ENCODE measurements at regions not wholly inside any gene's neighbourhood (a gene's known extent, or its start where the extent isn't known, plus 50 kb on each side); places are given as distances from the start of the nearest gene placed in this dataset.

DNA sequence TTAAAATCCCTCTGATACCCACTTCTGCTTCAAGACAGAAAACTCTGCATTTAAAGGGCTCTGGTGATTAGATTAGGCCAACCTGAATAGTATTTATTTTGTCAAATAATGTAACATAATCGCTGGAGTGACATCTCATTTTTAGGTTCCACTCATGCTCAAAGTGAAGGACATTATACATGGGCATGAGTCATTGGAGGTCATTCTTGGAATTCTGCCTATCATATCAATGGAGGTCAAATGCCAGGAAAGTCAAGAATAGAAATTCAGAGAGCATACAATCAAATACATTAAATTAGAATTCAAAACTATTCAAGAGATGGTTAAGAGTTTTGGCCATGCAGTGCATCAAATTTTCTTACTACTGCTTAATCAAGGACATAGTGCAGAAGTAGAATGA lies 50.8 kb upstream of the PRSS1 start:
- H3K36me3 ChIP-seq = no peaks in the 10 kb centered on the region
- TF ChIP-seq, protein P1, sequence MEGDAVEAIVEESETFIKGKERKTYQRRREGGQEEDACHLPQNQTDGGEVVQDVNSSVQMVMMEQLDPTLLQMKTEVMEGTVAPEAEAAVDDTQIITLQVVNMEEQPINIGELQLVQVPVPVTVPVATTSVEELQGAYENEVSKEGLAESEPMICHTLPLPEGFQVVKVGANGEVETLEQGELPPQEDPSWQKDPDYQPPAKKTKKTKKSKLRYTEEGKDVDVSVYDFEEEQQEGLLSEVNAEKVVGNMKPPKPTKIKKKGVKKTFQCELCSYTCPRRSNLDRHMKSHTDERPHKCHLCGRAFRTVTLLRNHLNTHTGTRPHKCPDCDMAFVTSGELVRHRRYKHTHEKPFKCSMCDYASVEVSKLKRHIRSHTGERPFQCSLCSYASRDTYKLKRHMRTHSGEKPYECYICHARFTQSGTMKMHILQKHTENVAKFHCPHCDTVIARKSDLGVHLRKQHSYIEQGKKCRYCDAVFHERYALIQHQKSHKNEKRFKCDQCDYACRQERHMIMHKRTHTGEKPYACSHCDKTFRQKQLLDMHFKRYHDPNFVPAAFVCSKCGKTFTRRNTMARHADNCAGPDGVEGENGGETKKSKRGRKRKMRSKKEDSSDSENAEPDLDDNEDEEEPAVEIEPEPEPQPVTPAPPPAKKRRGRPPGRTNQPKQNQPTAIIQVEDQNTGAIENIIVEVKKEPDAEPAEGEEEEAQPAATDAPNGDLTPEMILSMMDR (IDR thresholded peaks at IDR 0.05) = no peak

DNA sequence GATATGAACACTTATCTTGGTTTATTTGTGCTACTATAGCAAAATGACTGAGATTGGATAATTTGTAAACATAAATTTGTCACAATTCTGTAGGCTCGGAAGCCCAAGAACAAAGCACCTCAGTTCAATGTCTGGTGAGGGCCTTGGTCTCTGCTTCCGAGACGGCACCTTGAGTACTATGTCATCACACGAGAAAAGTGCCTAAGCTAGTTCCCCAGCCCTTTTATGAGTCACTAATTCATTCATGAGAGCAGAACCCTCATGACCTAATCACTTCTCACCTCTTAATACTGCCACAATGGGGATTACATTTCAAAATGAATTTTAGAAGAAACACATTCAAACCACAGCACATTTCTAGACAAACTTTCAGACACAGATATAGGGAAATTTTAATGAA lies 52.0 kb upstream of the PRSS1 start:
- H3K27me3 ChIP-seq = no peaks in the 10 kb centered on the region
- no peak overlapping the region for H3K4me3 ChIP-seq (ENCODE audit: low read depth in 1 of 2, low read length in 1 of 2)
- no peaks in the 10 kb centered on the region for H3K36me3 ChIP-seq
- TF ChIP-seq, protein P1 (IDR thresholded peaks at IDR 0.05) = no peak
- no peaks in the 10 kb centered on the region for H3K4me1 ChIP-seq (ENCODE audit: control insufficient read depth in 1 of 2, insufficient read depth in 1 of 2, low read depth in 1 of 2, low read length in 1 of 2)
- no peak overlapping the region for H3K27ac ChIP-seq
- H3K9me3 ChIP-seq = no peaks in the 10 kb centered on the region

More for the DNA sequence above, 50.8 kb upstream of the PRSS1 start:
- H3K4me3 ChIP-seq (ENCODE audit: low read depth in 1 of 2, low read length in 1 of 2) = no peak overlapping the region
- no peaks in the 10 kb centered on the region for H3K4me1 ChIP-seq (ENCODE audit: control insufficient read depth in 1 of 2, insufficient read depth in 1 of 2, low read depth in 1 of 2, low read length in 1 of 2)
- H3K9me3 ChIP-seq = no peaks in the 10 kb centered on the region
- no peak overlapping the region for H3K27ac ChIP-seq
- H3K27me3 ChIP-seq = no peaks in the 10 kb centered on the region

DNA sequence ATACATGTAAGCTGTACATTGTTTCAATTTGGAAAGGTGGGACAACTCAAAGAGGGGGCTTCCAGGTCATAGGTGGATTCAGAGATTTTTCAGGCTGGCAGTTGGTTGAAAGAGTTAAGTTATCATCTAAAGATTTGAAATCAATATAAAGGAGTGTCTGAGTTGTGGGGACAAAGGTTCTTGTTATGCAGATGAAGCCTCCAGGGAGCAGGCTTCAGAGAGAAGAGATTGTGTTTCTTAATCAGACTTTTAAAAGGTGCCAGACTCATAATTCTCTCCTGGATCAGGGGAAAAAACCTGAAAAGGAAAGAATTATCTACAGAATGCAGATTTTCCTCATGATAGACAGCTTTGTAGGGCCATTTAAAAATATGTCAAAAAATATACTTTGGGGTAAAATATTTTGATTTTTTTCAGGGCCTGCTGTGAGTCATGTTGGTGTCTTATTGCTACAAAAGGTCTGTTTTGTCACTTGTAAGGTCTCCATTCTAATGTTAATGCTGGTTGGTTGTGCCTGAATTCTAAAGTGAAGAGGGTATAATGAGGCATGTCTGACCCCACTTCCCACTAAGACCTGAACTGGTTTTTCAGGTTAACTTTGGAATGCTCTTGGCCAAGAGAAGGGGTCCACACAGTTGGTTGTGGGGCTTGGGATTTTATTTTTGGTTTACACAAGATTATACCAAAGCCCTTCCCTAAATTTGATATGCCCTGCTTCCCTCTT lies 52.7 kb upstream of the PRSS1 start:
- no peaks in the 10 kb centered on the region for H3K27me3 ChIP-seq
- no peaks in the 10 kb centered on the region for H3K9me3 ChIP-seq
- no peak overlapping the region for H3K4me3 ChIP-seq (ENCODE audit: low read depth in 1 of 2, low read length in 1 of 2)
- no peak overlapping the region for H3K27ac ChIP-seq
- H3K4me1 ChIP-seq (ENCODE audit: control insufficient read depth in 1 of 2, insufficient read depth in 1 of 2, low read depth in 1 of 2, low read length in 1 of 2) = no peaks in the 10 kb centered on the region
- no peaks in the 10 kb centered on the region for H3K36me3 ChIP-seq
- TF ChIP-seq, protein P1 (IDR thresholded peaks at IDR 0.05) = no peak

DNA sequence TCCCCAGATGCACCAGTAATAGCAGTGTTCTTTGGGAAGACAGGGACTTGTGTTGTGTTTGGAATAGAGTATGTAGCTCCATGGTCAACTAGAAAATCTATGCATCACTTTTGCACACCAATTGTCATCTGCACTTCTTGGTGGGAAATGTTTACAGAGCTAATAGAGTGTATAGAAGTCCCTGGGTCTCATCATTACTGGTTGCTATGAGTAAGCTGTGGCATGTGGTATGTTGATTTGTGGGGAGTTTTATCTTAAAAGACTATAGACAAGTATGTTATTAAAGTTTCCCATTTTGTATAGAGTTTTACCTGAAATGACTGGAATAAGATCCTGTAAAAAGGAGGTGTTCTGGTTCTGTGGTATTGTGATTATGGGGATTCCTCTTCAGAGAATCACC lies 55.4 kb upstream of the PRSS1 start:
- Histone ChIP-seq H3K4me3 (ENCODE audit: low read depth in 1 of 2, low read length in 1 of 2) (no peak overlapping the region), H3K27ac (no peak overlapping the region), H3K9me3 (no peaks in the 10 kb centered on the region), H3K36me3 (no peaks in the 10 kb centered on the region), H3K4me1 (ENCODE audit: control insufficient read depth in 1 of 2, insufficient read depth in 1 of 2, low read depth in 1 of 2, low read length in 1 of 2) (no peaks in the 10 kb centered on the region), H3K27me3 (no peaks in the 10 kb centered on the region)
- TF ChIP-seq, protein P1 (IDR thresholded peaks at IDR 0.05) = no peak

DNA sequence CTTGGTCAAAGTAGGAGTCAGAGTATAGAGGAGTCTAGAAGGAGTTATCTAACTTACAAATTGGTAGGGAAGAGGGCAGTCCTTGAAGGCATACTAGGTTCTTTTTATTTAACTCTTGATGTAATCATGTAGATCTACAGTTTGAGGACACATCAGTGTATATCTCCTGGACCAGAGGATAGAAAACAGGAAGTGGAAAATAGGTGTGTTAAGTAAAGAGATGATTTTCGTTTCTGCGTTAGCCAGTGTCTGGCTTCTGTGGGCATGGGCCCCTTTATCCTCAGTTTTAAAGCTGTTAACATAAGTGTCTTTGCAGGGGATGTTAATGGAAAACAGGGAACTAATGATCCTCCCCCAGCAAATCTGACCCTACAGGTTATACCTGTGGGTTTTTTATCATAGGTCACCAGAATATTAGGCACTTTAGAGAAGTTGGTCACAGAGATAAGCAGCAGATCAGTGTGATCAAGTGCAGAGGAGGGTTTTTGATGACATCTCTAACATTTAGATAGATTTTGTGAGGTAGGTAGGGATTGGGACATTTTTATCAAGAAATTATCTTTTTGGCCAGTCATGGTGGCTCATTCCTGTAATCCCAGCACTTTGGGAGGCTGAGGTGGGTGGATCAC lies 58.6 kb upstream of the PRSS1 start:
- Histone ChIP-seq H3K4me3 (ENCODE audit: low read depth in 1 of 2, low read length in 1 of 2) (no peak overlapping the region), H3K27me3 (no peaks in the 10 kb centered on the region), H3K9me3 (no peaks in the 10 kb centered on the region)

More for the DNA sequence above, 58.6 kb upstream of the PRSS1 start:
- Histone ChIP-seq H3K4me1 (ENCODE audit: control insufficient read depth in 1 of 2, insufficient read depth in 1 of 2, low read depth in 1 of 2, low read length in 1 of 2) (no peaks in the 10 kb centered on the region), H3K36me3 (no peaks in the 10 kb centered on the region), H3K27ac (no peak overlapping the region)
- TF ChIP-seq, protein P1 (IDR thresholded peaks at IDR 0.05) = no peak

All from neutrophil (primary cell).